ENCODE measurements at regions not wholly inside any gene's neighbourhood (a gene's known extent, or its start where the extent isn't known, plus 50 kb on each side); places are given as distances from the start of the nearest gene placed in this dataset.

DNA sequence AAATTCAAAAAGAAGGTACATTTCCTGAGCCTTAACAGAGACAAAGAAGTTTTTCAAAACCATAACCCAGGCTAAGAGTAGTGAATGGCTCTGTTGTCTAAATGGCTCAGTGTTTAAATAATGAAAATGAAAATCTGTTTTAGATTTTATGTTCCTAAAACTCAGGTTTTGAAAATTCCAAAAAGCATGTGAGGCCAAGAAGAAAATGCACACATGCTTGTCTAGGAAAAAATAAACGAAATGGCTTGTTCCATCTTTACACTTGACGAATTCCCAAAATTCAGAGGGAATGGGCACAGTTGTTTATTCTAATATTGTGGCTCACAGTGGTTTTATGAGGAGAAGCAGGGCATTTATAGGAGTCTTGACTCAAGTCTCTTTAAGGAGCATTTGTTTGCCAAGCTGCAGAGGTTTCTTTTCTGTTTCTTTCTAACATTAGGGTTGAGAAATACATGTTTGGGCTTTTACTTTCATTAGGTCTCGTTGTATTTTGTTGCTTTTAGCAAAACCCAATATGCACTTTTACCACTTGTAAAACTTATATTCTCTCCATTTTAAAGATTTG, 527.6 kb upstream of the ANKRD30A start:
- Histone ChIP-seq H3K36me3 (ENCODE audit: insufficient read depth, low read length) (no peaks in the 10 kb centered on the region), H3K4me2 (ENCODE audit: low read depth, low read length, poor library complexity, severe bottlenecking) (no peak overlapping the region), H3K9me3 (ENCODE audit: insufficient read depth, low read depth, low read length) (no peaks in the 10 kb centered on the region), H3K9ac (ENCODE audit: low read depth, low read length, poor library complexity, severe bottlenecking) (no peak overlapping the region), H3F3A (ENCODE audit: low read depth) (no peaks in the 10 kb centered on the region), H3K4me3 (ENCODE audit: low read length, poor library complexity, severe bottlenecking) (no peak overlapping the region), H4K20me1 (ENCODE audit: insufficient read depth, low read length, poor library complexity, severe bottlenecking) (no peaks in the 10 kb centered on the region), H3K9me2 (replicated peaks; ENCODE audit: low read depth, low read length) (no peaks in the 10 kb centered on the region), H3K4me1 (ENCODE audit: insufficient read depth, low read length, poor library complexity, severe bottlenecking) (no peaks in the 10 kb centered on the region), H2AFZ (ENCODE audit: low read length) (no peak overlapping the region), H3K27me3 (ENCODE audit: insufficient read depth, low read length, poor library complexity, severe bottlenecking) (no peaks in the 10 kb centered on the region), H3K79me2 (ENCODE audit: insufficient read depth, low read length) (no peaks in the 10 kb centered on the region)
- no peak for TF ChIP-seq CTCF (conservative IDR thresholded peaks at IDR 0.05; ENCODE audit: low read length)
- TF ChIP-seq EZH2phosphoT487 (IDR thresholded peaks at IDR 0.05; ENCODE audit: borderline replicate concordance), result no peak

GRCh38 chr10:36592964-36593363, 532.4 kb upstream of the ANKRD30A start:
- no peak overlapping the region for H3K4me3 ChIP-seq (ENCODE audit: low read length, poor library complexity, severe bottlenecking)
- no peak overlapping the region for H2AFZ ChIP-seq (ENCODE audit: low read length)
- H3K4me2 ChIP-seq (ENCODE audit: low read depth, low read length, poor library complexity, severe bottlenecking), result no peak overlapping the region
- no peaks in the 10 kb centered on the region for H3F3A ChIP-seq (ENCODE audit: low read depth)
- 0 out of 2 replicates have a peak, but pooled peaks cover 7% of the 10 kb centered on the region for H3K9me3 ChIP-seq (ENCODE audit: insufficient read depth, low read depth, low read length)
- no peaks in the 10 kb centered on the region for H3K27me3 ChIP-seq (ENCODE audit: insufficient read depth, low read length, poor library complexity, severe bottlenecking)
- no peaks in the 10 kb centered on the region for H3K9me2 ChIP-seq (replicated peaks; ENCODE audit: low read depth, low read length)
- no peaks in the 10 kb centered on the region for H3K36me3 ChIP-seq (ENCODE audit: insufficient read depth, low read length)
- H3K4me1 ChIP-seq (ENCODE audit: insufficient read depth, low read length, poor library complexity, severe bottlenecking), result no peaks in the 10 kb centered on the region
- H4K20me1 ChIP-seq (ENCODE audit: insufficient read depth, low read length, poor library complexity, severe bottlenecking), result no peaks in the 10 kb centered on the region
- TF ChIP-seq CTCF (conservative IDR thresholded peaks at IDR 0.05; ENCODE audit: low read length), result no peak
- no peak for TF ChIP-seq EZH2phosphoT487 (IDR thresholded peaks at IDR 0.05; ENCODE audit: borderline replicate concordance)
- H3K79me2 ChIP-seq (ENCODE audit: insufficient read depth, low read length), result no peaks in the 10 kb centered on the region
- H3K9ac ChIP-seq (ENCODE audit: low read depth, low read length, poor library complexity, severe bottlenecking), result no peak overlapping the region

- Histone ChIP-seq H3K4me3 (ENCODE audit: low read length, poor library complexity, severe bottlenecking) (no peak overlapping the region), H3K27me3 (ENCODE audit: insufficient read depth, low read length, poor library complexity, severe bottlenecking) (no peaks in the 10 kb centered on the region), H4K20me1 (ENCODE audit: insufficient read depth, low read length, poor library complexity, severe bottlenecking) (no peaks in the 10 kb centered on the region)
Observed at GRCh38 chr10:36591436-36591835, 534.0 kb upstream of the ANKRD30A start.

More at GRCh38 chr10:36591436-36591835, 534.0 kb upstream of the ANKRD30A start:
- no peak overlapping the region for H3K9ac ChIP-seq (ENCODE audit: low read depth, low read length, poor library complexity, severe bottlenecking)
- no peaks in the 10 kb centered on the region for H3K9me2 ChIP-seq (replicated peaks; ENCODE audit: low read depth, low read length)
- no peak for TF ChIP-seq EZH2phosphoT487 (IDR thresholded peaks at IDR 0.05; ENCODE audit: borderline replicate concordance)
- TF ChIP-seq CTCF (conservative IDR thresholded peaks at IDR 0.05; ENCODE audit: low read length), result no peak
- no peak overlapping the region for H2AFZ ChIP-seq (ENCODE audit: low read length)
- no peak overlapping the region for H3K4me2 ChIP-seq (ENCODE audit: low read depth, low read length, poor library complexity, severe bottlenecking)
- no peaks in the 10 kb centered on the region for H3F3A ChIP-seq (ENCODE audit: low read depth)
- no peaks in the 10 kb centered on the region for H3K4me1 ChIP-seq (ENCODE audit: insufficient read depth, low read length, poor library complexity, severe bottlenecking)
- 0 out of 2 replicates have a peak, but pooled peaks cover 7% of the 10 kb centered on the region for H3K9me3 ChIP-seq (ENCODE audit: insufficient read depth, low read depth, low read length)
- no peaks in the 10 kb centered on the region for H3K79me2 ChIP-seq (ENCODE audit: insufficient read depth, low read length)
- no peaks in the 10 kb centered on the region for H3K36me3 ChIP-seq (ENCODE audit: insufficient read depth, low read length)

Measured in Loucy (cell line).